Body of pancreas (tissue), 4 donors: ENCODE measurements at regions not wholly inside any gene's neighbourhood (a gene's known extent, or its start where the extent isn't known, plus 50 kb on each side); places are given as distances from the start of the nearest gene placed in this dataset.

Experiments used
- CTCF ChIP-seq, 7 experiments: fragments of 450-650 bp in 4 of 7; fragments of 200-600 bp in 3 of 7; sonication (generic) in 3 of 7; IDR thresholded peaks; one replicate each; pipeline ENCODE4 v1.5.1; 2016 to 2019; ENCODE audit warnings: antibody characterized with exemption in 7 of 7
- POLR2A ChIP-seq, 3 donors: fragments of 450-650 bp; IDR thresholded peaks; one replicate each; pipeline ENCODE4 v1.6.1; 2016; ENCODE audit warnings: antibody characterized with exemption in 3 of 3, mild to moderate bottlenecking in 2 of 3

GRCh38 chr4:93911671-93912070 is 83.1 kb downstream of the ATOH1 start:
- TF ChIP-seq CTCF (IDR thresholded peaks at IDR 0.05), result no peak
- no peak for TF ChIP-seq POLR2A (IDR thresholded peaks at IDR 0.05)
